CD4-positive, alpha-beta T cell (primary cell): ENCODE measurements at regions not wholly inside any gene's neighbourhood (a gene's known extent, or its start where the extent isn't known, plus 50 kb on each side); places are given as distances from the start of the nearest gene placed in this dataset.
"Not testable (repeated sequence)": the region's sequence is repeated elsewhere in the genome, so short reads cannot be mapped to it uniquely, and the experiment has no call there.

ENCODE experiments used
- ATAC-seq: fragments of 200-7000 bp; cut with Tn5 transposase; one replicate; pipeline ENCODE4 v1.10.0; 2022; ENCODE audit warnings: mild to moderate bottlenecking; ENCODE audit not compliant: poor library complexity
- CTCF ChIA-PET: fragments of 350-600 bp; sonication (Branson Sonifier 250); formaldehyde crosslinking; loops from one replicate; lab custom pipeline; 2021; ENCODE audit warnings: antibody characterized with exemption, inconsistent platforms; lab: Charles Lee
- POLR2A ChIA-PET: fragments of 350-600 bp; sonication (Branson Sonifier 250); formaldehyde crosslinking; loops from one replicate; lab custom pipeline; 2021; ENCODE audit warnings: antibody characterized with exemption, inconsistent platforms; lab: Charles Lee
- DNase-seq, 14 experiments: peaks; one replicate each; pipeline ENCODE4 v3.0.0-alpha.2; 2013 to 2020; ENCODE audit warnings: mixed read lengths in 2 of 14
- H3K27ac ChIP-seq, 2 donors: one replicate each; pipeline versions ENCODE4 v1.5.1 to v1.7.0; 2013; ENCODE audit warnings: low read length in 2 of 2, low read depth in 1 of 2, mild to moderate bottlenecking in 1 of 2
- H3K27me3 ChIP-seq, 2 experiments: 1 replicate in 1 of 2; 2 replicates in 1 of 2; pipeline versions ENCODE4 v1.6.1 to v1.7.0; 2013; ENCODE audit warnings: low read length in 2 of 2, control low read depth in 1 of 2, mild to moderate bottlenecking in 1 of 2, moderate library complexity in 1 of 2; ENCODE audit not compliant: insufficient read depth in 2 of 2, control insufficient read depth in 1 of 2
- H3K36me3 ChIP-seq: one replicate; pipeline ENCODE4 v1.6.1; 2013; ENCODE audit warnings: low read length, control low read depth; ENCODE audit not compliant: insufficient read depth
- H3K4me1 ChIP-seq: one replicate; pipeline ENCODE4 v1.6.1; 2013; ENCODE audit warnings: low read length, control low read depth; ENCODE audit not compliant: insufficient read depth
- H3K4me3 ChIP-seq: one replicate; pipeline ENCODE4 v1.5.1; 2013; ENCODE audit warnings: mild to moderate bottlenecking, low read length, moderate library complexity
- H3K9me3 ChIP-seq, 2 experiments: 1 replicate in 1 of 2; 2 replicates in 1 of 2; pipeline versions ENCODE4 v1.6.1 to v1.7.0; 2013; ENCODE audit warnings: low read length in 2 of 2, mild to moderate bottlenecking in 2 of 2, control low read depth in 1 of 2, moderate library complexity in 1 of 2; ENCODE audit not compliant: control insufficient read depth in 1 of 2, insufficient read depth in 1 of 2
- H3K27ac Mint-ChIP-seq: one replicate; pipeline ENCODE4 v1.8.0; 2020; ENCODE audit warnings: mixed read lengths
- H3K27me3 Mint-ChIP-seq: one replicate; pipeline ENCODE4 v1.8.0; 2021; ENCODE audit warnings: mixed read lengths
- H3K36me3 Mint-ChIP-seq: one replicate; pipeline ENCODE4 v1.8.0; 2021; ENCODE audit warnings: low read depth, mixed read lengths
- H3K4me1 Mint-ChIP-seq: one replicate; pipeline ENCODE4 v1.8.0; 2021; ENCODE audit warnings: low read depth, mixed read lengths
- H3K4me3 Mint-ChIP-seq: one replicate; pipeline ENCODE4 v1.8.0; 2020; ENCODE audit warnings: mild to moderate bottlenecking, mixed read lengths
- H3K9me3 Mint-ChIP-seq: one replicate; pipeline ENCODE4 v1.8.0; 2020; ENCODE audit warnings: mixed read lengths
- CTCF ChIP-seq: fragments of 200-600 bp; IDR thresholded peaks from one replicate; pipeline ENCODE4 v1.8.0; 2022; ENCODE audit warnings: antibody characterized with exemption, mild to moderate bottlenecking
- intact Hi-C, 2 experiments: fragments of 100-400 bp; cut with DNase I in 1 of 2; cut with micrococcal nuclease in 1 of 2; formaldehyde crosslinking; loops; one replicate each; pipeline versions ENCODE4 v1.15.1 to v1.9.0; 2023 to 2025; cut with DNase I, micrococcal nuclease

GRCh38 chr3:75372964-75373363 lies 291.2 kb upstream of the FRG2C start:
- H3K27me3 Mint-ChIP-seq, H3K4me1 Mint-ChIP-seq, H3K27ac ChIP-seq, H3K27ac Mint-ChIP-seq, H3K4me3 ChIP-seq, POLR2A ChIA-PET, ATAC-seq, H3K4me1 ChIP-seq, H3K36me3 ChIP-seq, H3K36me3 Mint-ChIP-seq, H3K4me3 Mint-ChIP-seq, H3K9me3 Mint-ChIP-seq, DNase-seq, H3K9me3 ChIP-seq, H3K27me3 ChIP-seq, CTCF ChIA-PET, intact Hi-C loops: not testable (repeated sequence)

DNA sequence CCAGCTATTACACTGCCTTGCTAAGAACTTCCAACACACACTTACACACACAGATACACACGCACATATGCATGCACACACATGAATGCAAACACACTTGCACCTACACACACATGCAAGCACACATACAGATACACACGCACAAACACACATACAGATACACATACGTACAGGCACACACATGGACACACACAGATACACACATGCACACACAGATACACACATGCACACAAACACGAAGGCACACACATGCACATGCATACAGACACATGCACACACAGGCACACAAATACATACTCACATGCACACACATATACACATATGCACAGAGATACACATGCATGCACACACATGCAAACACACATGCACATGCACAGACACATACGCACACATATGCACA lies 284.3 kb upstream of the FRG2C start:
- CTCF ChIA-PET, H3K4me1 Mint-ChIP-seq, H3K4me3 Mint-ChIP-seq, H3K36me3 Mint-ChIP-seq, DNase-seq, intact Hi-C loops, H3K27me3 ChIP-seq, H3K27ac ChIP-seq, POLR2A ChIA-PET, H3K4me1 ChIP-seq, H3K4me3 ChIP-seq, H3K27ac Mint-ChIP-seq, H3K27me3 Mint-ChIP-seq, ATAC-seq, H3K9me3 ChIP-seq, H3K36me3 ChIP-seq: not testable (repeated sequence)
- H3K9me3 Mint-ChIP-seq, result peaks cover 11% of the 10 kb centered on the region

- Mint-ChIP-seq H3K27ac (no peak overlapping the region), H3K9me3 (peaks cover 11% of the 10 kb centered on the region), H3K27me3 (peaks cover 4% of the 10 kb centered on the region), H3K4me3 (no peak overlapping the region), H3K4me1 (no peaks in the 10 kb centered on the region), H3K36me3 (no peaks in the 10 kb centered on the region)
- CTCF ChIA-PET, result no interaction called here
- DNase-seq (no peak), ATAC-seq (no peak)
- Histone ChIP-seq H3K9me3 (no peaks in the 10 kb centered on the region), H3K36me3 (no peaks in the 10 kb centered on the region), H3K4me1 (no peaks in the 10 kb centered on the region), H3K4me3 (no peak overlapping the region), H3K27me3 (no peaks in the 10 kb centered on the region), H3K27ac (no peak overlapping the region)
- intact Hi-C loops, result no loop called here
- POLR2A ChIA-PET, result no interaction called here
- no peak for TF ChIP-seq CTCF
Observed at GRCh38 chr3:75380276-75380771, 283.8 kb upstream of the FRG2C start.

DNA sequence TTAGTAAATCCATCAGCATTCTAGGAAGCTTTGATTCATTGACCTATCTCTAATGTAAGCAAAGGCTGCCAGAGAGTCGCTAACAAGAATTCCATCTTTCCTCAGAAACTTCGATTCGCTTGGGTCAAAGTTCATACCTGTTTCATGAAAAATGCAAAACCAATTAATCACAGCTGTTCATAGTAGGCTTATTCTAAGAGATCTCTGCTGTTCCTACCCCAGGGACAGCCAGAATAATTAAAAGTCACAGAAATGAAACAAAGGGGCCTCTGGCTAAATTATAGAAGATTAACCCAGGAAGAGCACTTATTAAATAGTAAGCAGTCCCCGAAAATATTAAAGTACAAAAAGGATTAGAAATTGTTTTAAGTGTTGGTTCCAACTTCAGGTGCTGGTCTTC lies 280.1 kb upstream of the FRG2C start:
- H3K4me3 ChIP-seq, H3K27me3 ChIP-seq, POLR2A ChIA-PET, H3K36me3 ChIP-seq, H3K27me3 Mint-ChIP-seq, CTCF ChIA-PET, H3K9me3 Mint-ChIP-seq, H3K36me3 Mint-ChIP-seq, H3K27ac Mint-ChIP-seq, H3K4me1 Mint-ChIP-seq, H3K27ac ChIP-seq, H3K4me1 ChIP-seq, intact Hi-C loops, DNase-seq, ATAC-seq, H3K9me3 ChIP-seq, H3K4me3 Mint-ChIP-seq: not testable (repeated sequence)

DNA sequence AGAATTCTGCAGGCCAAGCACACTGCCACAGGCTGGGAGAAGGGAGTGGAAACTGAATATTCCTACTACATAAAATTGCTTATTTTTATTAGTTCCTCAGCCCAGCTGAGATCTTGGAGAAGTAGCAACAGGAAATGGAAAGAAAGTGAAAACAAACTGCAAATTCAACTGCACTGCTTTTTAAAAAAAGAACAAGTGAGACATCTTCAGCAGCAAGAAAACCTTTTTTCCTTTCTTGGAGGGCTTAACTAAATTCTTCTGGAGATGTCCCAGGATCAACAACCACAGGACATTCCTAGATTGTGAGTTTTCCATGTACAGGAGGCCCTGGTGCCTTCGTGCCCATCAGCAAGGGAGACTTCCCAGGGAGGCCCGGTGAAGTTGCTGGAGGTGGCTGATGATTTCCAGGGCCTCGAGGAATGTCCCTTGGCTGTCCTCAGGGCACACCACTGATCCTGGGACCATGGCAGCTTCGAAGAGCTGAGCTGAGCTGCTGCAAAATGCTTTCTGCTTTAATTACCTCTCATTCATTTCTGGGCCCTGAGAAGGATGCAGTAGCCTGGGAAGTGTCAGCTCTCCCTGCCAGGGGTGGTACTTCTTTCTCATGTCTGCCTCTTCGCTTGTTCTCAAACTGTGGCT lies 275.5 kb upstream of the FRG2C start:
- CTCF ChIA-PET, POLR2A ChIA-PET, intact Hi-C loops, H3K27me3 Mint-ChIP-seq, H3K36me3 Mint-ChIP-seq, H3K9me3 ChIP-seq, H3K4me3 ChIP-seq, H3K4me1 Mint-ChIP-seq, ATAC-seq, H3K27me3 ChIP-seq, H3K4me3 Mint-ChIP-seq, H3K36me3 ChIP-seq, H3K27ac ChIP-seq, DNase-seq, H3K27ac Mint-ChIP-seq, H3K9me3 Mint-ChIP-seq, H3K4me1 ChIP-seq: not testable (repeated sequence)

- H3K9me3 Mint-ChIP-seq, intact Hi-C loops, H3K4me1 ChIP-seq, H3K27ac ChIP-seq, H3K4me3 Mint-ChIP-seq, H3K27ac Mint-ChIP-seq, CTCF ChIA-PET, H3K36me3 ChIP-seq, H3K4me1 Mint-ChIP-seq, H3K4me3 ChIP-seq, H3K27me3 ChIP-seq, ATAC-seq, POLR2A ChIA-PET, DNase-seq, H3K36me3 Mint-ChIP-seq: not testable (repeated sequence)
- H3K9me3 ChIP-seq, result peaks cover 0 to 15% of the 10 kb centered on the region in 2 experiments
- peaks cover 14% of the 10 kb centered on the region for H3K27me3 Mint-ChIP-seq
Observed at GRCh38 chr3:75393288-75393694, 270.8 kb upstream of the FRG2C start.
